ENCODE measurements at regions not wholly inside any gene's neighbourhood (a gene's known extent, or its start where the extent isn't known, plus 50 kb on each side); places are given as distances from the start of the nearest gene placed in this dataset.

DNA sequence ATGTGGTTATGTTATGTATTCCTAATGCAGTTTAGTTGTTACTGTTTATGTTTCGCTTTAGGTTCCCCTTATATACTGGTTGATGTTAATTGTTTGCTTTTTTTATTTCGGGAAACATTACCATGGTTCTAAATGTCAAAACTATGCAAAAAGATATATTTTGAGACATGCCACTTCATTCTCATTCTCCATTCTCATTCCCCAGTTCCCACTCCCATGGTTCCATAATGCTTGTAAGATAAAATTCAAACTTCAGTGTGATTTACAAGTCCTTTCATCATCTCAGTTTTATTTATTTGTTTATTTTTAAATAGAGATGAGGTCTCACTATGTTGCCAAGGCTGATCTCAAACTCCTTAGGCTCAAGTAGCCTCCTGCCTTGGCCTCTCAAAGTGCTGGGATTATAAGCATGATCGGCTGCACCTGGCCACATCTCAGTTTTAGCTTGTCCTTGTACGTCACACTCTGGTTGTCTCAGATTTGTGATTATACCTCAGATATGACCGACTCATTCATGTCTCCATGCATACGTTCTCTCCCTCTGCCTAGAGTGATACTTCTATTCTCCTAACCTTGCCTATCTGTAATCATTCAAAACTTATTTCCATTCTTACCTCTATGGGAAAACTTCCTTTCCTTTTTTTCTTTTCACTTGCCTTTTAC, 407.8 kb upstream of the RGS6 start:
- in situ Hi-C loops (cut with HindIII; ENCODE audit: low sequenced_read_pairs), result no loop called here

DNA sequence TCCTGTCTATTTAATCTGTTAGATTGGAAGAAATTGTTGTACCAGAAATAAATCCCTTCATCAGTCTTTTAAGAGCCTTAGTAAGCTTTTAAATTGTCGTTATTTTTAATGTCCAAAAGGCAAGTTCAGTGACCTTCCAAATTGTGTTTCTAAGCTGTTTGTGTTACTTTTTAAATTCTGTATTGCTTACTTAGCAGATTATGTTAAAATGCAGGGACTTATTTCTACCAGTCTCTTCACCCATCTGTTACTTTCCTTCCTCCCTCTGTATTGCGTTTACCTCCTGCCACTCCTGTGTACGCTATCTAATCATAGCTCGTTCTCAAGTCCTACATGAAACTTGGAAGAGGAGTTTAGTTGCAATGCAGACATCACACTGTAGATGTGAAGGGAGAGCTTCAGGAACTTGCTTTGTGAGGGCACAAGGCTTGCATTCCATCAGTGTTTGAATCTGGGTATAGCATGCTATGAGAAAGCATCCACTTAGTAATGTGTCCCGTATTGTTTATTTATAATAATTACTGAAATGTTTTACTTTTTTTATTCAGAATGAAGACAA, 406.5 kb upstream of the RGS6 start:
- in situ Hi-C loops (cut with HindIII; ENCODE audit: low sequenced_read_pairs), result no loop called here

DNA sequence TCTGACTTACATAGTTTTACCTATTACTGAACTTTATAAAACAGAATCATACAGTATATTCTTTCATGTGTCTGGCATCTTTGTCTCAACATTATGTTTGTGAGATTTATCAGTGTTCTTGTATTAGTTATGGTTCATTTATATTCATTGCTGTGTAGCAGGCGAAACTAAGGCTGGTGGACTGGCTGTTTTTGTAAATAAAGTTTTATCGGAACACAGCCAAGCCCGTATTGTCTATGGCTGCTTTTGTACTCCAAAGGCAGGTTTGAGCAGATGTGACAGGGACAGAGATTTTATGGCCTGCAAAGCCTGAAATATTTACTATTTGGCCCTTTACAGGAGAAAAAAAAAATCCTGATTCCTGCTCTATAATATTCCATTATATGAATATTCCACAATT, 405.8 kb upstream of the RGS6 start:
- in situ Hi-C loops (cut with HindIII; ENCODE audit: low sequenced_read_pairs), result no loop called here

DNA sequence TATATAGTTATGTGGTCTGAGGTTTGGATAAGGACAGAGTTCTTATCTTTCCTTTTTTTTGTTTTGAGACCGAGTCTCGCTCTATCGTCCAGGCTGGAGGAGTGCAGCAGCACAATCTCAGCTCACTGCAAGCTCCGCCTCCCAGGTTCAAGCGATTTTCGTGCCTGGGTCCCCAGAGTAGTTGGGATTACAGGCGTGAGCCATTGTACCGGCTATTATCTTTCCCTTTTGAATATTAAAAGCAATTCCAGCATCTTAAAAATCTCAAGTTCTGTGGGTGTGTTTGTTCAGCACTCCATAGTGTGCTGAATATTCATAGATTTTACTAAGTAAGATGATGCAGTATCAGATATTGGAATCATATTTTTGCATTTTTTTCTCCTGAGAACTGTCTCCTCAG, 404.4 kb upstream of the RGS6 start:
- in situ Hi-C loops (cut with HindIII; ENCODE audit: low sequenced_read_pairs), result no loop called here

DNA sequence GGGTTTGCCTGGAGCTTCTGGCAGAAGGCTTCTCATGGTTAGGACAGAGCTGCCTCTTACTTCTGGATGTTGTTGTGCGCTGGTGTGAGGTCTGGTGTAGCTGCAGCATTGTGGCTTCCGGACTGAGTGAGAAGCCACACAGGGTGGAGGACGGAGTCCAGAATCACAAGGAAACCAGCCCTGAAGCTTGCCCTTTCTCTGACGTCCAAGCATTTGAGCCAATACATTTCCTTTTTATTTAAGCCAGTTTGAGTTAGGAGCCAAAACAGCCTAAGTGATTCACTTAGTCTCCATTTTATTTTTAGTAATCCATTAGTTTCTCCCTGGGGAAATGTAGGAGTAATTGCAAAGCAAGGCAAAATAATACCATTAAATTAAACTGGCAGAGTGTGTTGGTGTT, 402.4 kb upstream of the RGS6 start:
- in situ Hi-C loops (cut with HindIII; ENCODE audit: low sequenced_read_pairs), result no loop called here

DNA sequence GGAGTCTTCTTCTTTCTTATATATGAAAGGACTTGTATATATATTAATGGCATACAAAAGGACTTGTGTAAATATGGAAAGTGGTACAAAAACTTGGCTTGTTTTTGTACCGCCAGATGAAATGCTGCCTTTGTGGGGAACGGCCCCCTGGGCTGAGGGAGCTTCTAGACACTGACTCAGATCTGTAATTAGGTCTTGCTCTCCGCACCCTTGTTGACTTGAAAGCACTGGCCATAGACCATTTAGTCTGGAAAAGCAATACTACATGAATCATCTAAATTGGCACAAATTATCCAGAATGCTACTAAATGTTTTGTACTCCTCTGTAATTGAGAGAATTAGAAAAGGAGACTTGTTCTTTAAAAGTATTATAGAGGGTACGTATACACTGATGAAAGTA, 399.9 kb upstream of the RGS6 start:
- in situ Hi-C loops (cut with HindIII; ENCODE audit: low sequenced_read_pairs), result no loop called here

DNA sequence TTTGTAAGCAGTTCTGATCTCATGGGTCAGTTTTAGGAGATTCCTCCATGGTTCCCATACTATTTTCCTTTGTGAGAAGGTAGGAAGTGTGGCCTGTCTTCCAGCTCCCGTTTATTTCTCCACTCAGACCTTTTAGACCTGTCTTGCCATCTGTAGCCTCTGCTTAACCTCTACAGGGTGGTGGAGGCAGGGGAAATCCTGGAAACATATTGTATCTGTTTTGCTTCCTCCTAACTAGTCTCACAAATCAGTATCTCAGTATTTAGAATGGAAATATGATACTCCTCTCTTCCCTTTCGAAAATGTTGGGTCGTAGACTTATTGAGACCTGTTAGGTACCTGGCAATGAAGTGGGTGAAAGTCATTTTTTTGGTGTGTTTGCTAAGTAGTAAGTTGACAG, 399.4 kb upstream of the RGS6 start:
- in situ Hi-C loops (cut with HindIII; ENCODE audit: low sequenced_read_pairs), result no loop called here

DNA sequence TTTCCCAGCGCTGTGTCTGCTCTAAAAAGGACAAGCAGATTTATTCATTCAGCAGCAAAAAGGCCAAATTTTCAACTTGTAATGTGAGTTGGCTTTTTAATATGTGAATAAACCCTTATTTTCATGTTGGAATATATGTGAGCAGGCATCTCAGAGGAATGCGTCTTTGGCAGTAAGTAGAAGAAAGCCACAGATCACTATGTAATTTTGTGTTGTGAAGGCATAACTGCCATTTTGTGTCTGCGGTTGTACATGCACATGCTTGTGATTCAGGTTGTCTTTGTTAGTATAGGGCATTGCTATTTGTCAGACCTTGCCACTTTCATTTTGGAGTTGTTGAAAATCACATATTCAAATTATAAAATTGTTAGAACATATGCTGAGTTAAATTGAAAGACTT, 398.8 kb upstream of the RGS6 start:
- in situ Hi-C loops (cut with HindIII; ENCODE audit: low sequenced_read_pairs), result no loop called here

DNA sequence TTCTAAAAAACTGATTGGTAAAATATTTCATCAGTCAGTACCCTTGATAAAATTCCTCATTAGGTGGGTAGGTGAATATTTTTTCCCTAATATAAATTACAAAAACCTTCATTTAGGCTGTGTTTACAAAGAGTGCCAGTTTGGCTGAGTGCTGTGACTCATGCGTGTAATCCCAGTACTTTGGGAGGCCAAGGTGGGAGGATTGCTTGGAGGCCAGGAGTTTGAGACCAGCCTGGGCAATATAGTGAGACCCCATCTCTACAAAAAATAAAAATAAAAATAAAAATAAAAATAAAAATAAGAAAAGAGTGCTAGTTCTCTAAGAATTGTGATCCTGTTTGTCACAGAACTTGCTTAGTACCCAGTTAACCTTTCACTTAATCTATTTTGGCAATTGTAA, 398.4 kb upstream of the RGS6 start:
- in situ Hi-C loops (cut with HindIII; ENCODE audit: low sequenced_read_pairs), result no loop called here

DNA sequence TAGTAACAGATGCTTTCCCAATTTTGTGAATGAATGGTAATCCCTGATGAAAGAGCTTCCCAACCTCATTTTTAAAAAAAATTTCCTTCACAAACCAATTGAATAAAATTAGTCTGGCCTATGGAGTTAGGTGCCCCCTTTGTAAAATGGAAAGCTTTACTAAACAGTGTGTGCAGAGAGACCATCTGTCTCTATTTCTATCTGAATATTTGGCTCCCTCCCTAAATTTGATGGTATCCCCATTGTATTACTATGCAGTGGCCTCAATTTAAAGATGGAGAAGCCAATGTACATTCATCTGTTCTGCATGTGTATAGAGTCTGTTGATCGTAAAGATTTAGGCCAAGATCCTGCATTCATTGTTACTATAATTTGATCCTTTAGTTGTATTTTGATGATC, 397.7 kb upstream of the RGS6 start:
- in situ Hi-C loops (cut with HindIII; ENCODE audit: low sequenced_read_pairs), result no loop called here

DNA sequence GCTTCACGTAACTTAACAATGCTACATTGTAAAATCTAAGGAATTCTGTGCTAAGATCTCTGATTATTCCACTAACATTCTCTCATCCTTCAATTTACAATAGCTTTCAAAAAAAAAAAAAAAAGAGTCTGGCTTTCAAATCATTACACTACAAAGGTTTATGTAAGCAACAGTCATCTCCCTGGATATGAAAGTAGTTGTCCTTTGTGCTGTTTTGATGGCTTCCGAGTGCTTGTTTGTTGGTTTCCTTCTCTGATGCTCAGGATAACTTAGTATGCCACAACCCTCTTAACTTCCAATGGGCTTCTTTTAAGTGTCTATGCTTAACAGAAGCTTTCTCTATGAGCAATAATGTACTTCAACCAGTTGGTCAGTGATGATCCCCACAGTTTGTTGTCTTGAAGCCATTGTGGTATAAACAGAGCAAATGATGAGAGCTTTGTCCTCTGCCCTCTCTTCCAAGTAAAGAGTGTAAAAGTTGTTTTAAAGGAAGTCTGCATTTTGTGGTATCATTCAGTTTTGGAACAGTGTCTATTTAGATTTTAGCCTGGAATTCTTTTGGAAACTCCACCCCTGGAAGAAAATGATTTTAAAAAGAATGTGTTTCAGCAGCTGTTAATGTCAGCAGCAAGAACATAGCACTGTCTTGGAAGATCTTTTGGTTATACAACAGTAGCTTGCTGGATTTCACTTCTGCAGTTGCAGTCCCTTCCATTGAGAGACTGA, 396.1 kb upstream of the RGS6 start:
- in situ Hi-C loops (cut with HindIII; ENCODE audit: low sequenced_read_pairs), result no loop called here

DNA sequence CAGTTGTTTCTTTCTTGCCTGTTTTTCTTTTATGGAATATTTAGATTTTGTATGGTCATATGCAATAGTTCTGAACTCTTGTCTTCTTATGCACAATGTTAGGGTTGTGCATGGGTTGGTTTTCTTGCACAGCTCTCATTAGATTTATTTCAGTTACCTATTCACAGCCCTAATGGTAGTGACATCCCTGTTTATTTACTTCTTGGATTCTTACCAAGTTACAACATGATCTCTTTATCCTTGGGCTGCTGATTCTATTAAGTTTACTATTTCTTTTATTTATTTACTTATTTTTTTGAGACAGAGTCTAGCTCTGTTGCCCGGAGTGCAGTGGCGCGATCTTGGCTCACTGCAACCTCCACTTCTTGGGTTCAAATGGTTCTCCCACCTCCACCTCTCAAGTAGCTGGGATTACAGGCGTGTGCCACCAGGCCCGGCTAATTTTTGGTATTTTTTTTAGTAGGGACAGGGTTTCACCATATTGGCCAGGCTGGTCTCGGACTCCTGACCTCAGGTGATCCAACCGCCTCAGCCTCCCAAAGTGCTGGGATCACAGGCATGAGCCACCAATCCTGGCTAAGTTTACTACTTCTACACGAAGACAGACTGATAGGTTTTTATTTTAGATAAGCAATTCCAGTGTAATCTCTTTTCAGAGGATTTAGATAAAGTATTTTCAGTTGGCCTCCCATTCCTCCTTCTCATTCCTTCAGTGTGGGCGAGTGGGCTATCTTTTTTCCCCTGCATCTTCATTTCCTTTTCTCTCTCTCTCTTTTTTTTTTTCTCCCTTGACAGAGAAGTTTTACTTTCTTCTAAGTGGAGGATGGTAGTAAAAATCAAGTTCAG, 395.1 kb upstream of the RGS6 start:
- in situ Hi-C loops (cut with HindIII; ENCODE audit: low sequenced_read_pairs), result no loop called here

DNA sequence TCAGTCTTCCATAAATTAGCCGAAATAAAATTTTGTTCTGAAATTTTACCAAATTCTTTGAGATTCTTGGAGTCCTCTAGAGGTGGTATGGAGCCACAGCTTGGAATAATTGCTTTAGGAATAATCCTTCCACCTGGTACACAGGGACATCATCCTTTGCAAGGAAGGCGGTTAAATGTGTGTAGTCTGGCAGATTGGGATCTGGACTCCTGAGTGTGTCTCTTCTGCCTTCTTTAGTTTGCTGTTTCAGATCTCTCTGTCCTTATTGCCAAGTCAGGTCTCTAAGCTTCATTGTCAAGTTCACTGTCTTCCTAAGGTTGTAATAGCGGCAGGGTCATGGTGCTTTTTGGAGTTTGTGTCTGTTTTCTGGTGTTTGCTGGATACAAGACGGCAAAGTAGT, 393.9 kb upstream of the RGS6 start:
- in situ Hi-C loops (cut with HindIII; ENCODE audit: low sequenced_read_pairs), result no loop called here

DNA sequence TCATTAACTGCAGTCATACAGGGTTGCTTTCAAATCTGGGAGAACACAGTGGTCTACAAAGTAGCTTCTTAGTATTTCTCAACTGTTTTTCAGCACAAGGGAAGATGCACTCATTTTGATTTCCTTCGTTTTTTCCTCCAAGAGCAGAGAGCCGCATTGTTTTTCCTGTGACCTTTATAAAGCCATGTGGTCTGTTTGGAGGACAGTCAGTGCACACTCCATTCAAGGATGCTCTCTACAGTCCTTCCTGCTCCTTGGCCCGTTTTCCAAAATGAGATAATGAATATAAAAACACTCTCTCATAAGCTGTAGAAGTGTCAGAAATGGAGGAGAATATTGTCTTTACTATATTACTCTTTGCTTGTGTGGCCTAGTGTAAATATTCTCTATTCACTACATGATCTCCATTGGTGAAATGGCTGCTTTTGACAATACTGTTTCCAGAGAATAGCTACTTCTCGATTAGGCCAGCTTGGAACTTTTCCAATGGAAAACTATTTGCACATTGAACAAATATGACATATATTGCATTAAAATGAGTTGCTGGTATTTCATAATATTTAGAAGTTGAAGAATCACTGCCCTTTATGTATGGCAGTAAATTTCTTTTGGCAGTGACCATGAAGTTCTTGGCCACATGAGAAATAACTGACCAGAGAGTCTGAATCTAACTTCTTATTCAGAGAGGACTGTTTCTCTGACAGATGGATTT, 393.1 kb upstream of the RGS6 start:
- in situ Hi-C loops (cut with HindIII; ENCODE audit: low sequenced_read_pairs), result no loop called here

DNA sequence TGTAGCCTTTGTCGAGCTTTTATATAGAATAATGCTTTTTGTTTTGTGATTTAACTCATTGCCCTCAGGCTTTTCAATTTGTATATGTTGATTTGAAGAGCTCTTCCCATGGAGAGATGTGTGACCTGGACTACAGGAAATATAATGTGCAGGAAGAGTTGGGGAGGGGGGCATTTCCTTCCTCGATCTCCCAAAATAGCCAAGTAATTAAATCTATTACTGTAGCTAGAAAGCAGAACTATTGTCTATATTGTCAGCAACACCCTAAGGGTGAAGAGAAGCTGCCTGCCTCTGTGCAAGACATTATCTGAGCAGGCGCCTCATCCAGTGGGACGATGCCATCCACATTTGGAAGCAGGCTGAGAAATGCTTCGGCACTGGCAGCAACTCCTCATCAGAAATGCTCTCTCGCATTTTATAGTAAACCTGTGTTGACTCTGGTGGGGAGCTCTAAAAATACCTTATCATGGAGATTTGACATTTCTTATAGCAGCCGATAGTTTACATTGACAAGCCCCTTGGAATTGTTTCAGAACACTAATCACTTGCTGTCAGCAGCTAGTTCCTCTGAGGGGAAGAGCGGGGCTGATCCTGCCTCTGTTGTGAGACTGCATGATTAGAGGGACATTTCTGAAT, 392.5 kb upstream of the RGS6 start:
- in situ Hi-C loops (cut with HindIII; ENCODE audit: low sequenced_read_pairs), result no loop called here

DNA sequence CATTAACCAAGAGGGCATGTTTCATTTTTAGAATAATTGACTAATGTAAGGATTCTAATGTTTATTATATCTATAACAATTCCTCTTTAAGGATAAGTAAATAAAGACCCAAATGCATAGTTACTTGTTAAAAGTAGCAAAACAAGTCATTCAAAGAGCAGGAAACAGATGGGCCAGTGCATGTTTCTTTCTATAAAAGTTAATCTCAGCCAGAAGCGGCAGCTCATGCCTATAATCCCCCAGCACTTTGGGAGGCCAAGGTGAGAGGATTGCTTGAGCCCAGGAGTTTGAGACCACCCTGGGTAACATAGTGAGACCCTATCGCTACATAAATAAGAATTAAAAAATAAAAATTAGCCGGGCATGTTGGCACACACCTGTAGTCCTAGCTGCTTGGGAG, 391.0 kb upstream of the RGS6 start:
- in situ Hi-C loops (cut with HindIII; ENCODE audit: low sequenced_read_pairs), result no loop called here

DNA sequence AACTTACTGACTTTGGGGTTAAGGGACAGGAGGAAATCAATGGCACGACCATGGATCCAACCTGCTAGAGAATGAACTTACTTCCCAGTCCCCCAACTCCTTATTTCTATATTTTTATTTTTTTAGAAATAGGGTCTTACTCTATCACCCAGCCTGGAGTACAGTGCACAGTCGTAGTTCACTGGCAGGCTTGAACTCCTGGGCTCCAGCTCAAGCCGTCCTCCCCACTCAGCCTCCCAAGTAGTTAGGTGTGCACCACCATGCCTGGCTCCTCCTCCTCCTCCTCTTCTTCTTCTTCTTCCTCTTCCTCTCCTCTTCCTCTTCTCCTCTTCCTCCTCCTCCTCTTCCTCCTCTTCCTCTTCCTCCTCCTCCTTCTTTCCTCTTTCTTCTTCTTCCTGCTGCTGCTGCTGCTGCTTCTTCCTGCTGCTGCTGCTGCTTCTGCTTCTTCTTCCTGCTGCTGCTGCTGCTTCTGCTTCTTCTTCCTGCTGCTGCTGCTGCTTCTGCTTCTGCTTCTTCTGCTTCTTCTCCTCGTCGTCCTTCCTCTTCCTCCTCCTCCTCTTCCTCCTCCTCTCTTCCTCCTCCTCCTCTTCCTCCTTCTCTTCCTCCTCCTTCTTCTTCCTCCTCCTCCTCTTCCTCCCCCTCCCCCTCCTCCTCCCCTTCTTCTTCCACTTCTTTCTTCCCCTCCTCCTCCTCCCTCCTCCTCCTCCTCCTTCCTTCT, 390.1 kb upstream of the RGS6 start:
- in situ Hi-C loops (cut with HindIII; ENCODE audit: low sequenced_read_pairs), result no loop called here

DNA sequence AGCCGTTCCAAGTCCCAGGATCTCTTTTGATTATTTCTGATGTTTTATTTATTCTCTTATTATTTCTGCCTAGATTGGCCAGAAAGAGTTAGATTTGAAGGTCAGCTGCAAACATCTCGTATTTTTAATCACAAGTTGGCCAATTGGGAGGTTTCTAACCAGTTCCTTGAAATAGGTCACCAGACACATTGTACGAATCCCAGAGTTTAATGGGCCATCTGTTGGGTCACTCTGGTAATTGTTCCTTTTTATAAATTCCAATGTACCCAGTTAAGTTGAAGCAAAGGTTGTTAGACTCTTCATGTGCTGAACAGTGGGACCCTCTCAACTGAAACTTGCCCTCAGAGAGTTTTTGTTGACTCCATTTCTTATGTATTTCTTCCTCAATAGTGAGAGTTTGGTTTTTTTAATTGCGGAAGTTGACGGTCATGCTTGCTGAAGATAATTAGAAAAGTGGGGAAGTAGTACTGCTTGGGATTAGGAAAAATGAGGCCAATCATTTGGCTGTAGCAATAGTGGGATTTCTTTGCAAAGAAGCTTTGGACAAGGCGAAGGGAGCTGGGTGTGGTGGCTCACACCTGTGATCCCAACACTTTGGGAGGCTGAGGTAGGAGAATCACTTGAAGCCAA, 382.7 kb upstream of the RGS6 start:
- in situ Hi-C loops (cut with HindIII; ENCODE audit: low sequenced_read_pairs), result no loop called here

DNA sequence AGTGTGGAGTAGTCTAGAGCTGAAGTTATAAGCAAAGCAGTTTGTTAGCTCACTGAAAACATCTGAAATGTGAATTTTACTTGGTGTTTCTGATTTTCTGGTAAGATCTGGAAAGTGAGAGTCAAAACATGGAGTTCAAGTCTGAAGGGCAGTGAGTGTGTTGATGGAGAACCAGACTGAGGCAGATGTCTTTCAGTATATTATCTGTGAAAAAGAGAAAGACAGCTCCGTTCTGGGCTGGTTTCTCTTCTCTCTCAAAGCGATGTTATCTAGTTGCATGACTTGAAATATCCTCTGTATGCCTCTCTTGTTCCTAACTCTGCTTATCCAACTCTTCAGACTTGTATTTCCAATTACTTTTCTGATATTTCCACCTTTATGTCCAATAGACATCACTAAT, 381.9 kb upstream of the RGS6 start:
- in situ Hi-C loops (cut with HindIII; ENCODE audit: low sequenced_read_pairs), result no loop called here
